HepG2 (cell line): ENCODE measurements at regions not wholly inside any gene's neighbourhood (a gene's known extent, or its start where the extent isn't known, plus 50 kb on each side); places are given as distances from the start of the nearest gene placed in this dataset.

ENCODE experiments used
- ATAC-seq: fragments of 200-7000 bp; cut with Tn5 transposase; 3 replicates; pipeline ENCODE4 v1.9.1; 2020; ENCODE audit warnings: mild to moderate bottlenecking, moderate library complexity
- BruUV-seq: library from RNA; stranded (reverse); fragments of 400-500 nt; replicated peaks from 2 replicates; lab custom pipeline; 2021; lab: Mats Ljungman, UMichigan
- CTCF ChIA-PET: fragments of 300-600 bp; formaldehyde crosslinking; extraction: SDS; loops from one replicate; lab custom pipeline; 2021; ENCODE audit warnings: low total read pairs, inconsistent platforms, low intra/inter-chr PET ratio; lab: Yijun Ruan, JAX
- POLR2A ChIA-PET: fragments of 350-600 bp; sonication (Branson Sonifier 250); formaldehyde crosslinking; loops from one replicate; lab custom pipeline; 2020; ENCODE audit warnings: antibody characterized with exemption, inconsistent platforms; lab: Yijun Ruan, JAX
- DNase-seq: peaks from one replicate; pipeline ENCODE4 v3.0.0-alpha.2; 2015; ENCODE audit warnings: low spot score
- FAIRE-seq: peaks from 3 replicates; lab custom pipeline; 2011; peaks lifted over from hg19 to GRCh38; lab: Jason Lieb, UNC
- H2AFZ ChIP-seq: one replicate; pipeline ENCODE4 v1.6.1; 2011; ENCODE audit warnings: low read length, inconsistent platforms
- H3K27ac ChIP-seq: fragments of 300-600 bp; 3 replicates; pipeline ENCODE4 v1.8.0; 2011; ENCODE audit warnings: mixed run types, mild to moderate bottlenecking, mixed read lengths, low read length, inconsistent platforms; ENCODE audit not compliant: insufficient read depth; ENCODE audit errors: extremely low read length
- H3K27me3 ChIP-seq, 2 experiments: fragments of 200-600 bp in 1 of 2; 2 replicates in 1 of 2; 3 replicates in 1 of 2; pipeline versions ENCODE4 v1.6.0 to v1.8.0; 2011; ENCODE audit warnings: low read length in 2 of 2, mild to moderate bottlenecking in 2 of 2, moderate library complexity in 2 of 2, inconsistent platforms in 1 of 2; ENCODE audit not compliant: insufficient read depth in 2 of 2, control insufficient read depth in 1 of 2
- H3K36me3 ChIP-seq, 2 experiments: fragments of 200-600 bp in 1 of 2; replicated peaks in 1 of 2; 2 replicates in 1 of 2; 3 replicates in 1 of 2; pipeline versions ENCODE4 v1.5.1 to v1.8.0; 2011; ENCODE audit warnings: low read length in 2 of 2, inconsistent platforms in 1 of 2; ENCODE audit not compliant: insufficient read depth in 2 of 2, control insufficient read depth in 1 of 2
- H3K4me1 ChIP-seq: 2 replicates; pipeline ENCODE4 v1.5.1; 2012; ENCODE audit warnings: low read length, inconsistent platforms; ENCODE audit not compliant: insufficient read depth
- H3K4me2 ChIP-seq: 2 replicates; pipeline ENCODE4 v1.6.0; 2011; ENCODE audit warnings: low read depth, low read length, inconsistent platforms
- H3K4me3 ChIP-seq, 3 experiments: fragments of 200-600 bp in 1 of 3; sonication (generic), shearing (Covaris generic) in 1 of 3; replicated peaks in 1 of 3; 2 replicates each; pipeline ENCODE4 v1.5.1; 2011 to 2016; ENCODE audit warnings: low read length in 3 of 3, inconsistent platforms in 2 of 3, low read depth in 2 of 3, mild to moderate bottlenecking in 2 of 3, control low read depth in 1 of 3, mixed read lengths in 1 of 3; ENCODE audit not compliant: insufficient read depth in 1 of 3
- H3K79me2 ChIP-seq: one replicate; pipeline ENCODE4 v1.6.1; 2011; ENCODE audit warnings: low read length, inconsistent platforms; ENCODE audit not compliant: insufficient read depth
- H3K9ac ChIP-seq: 2 replicates; pipeline ENCODE4 v1.6.0; 2011; ENCODE audit warnings: mild to moderate bottlenecking, low read depth, low read length, inconsistent platforms; ENCODE audit not compliant: insufficient read depth
- H3K9me3 ChIP-seq: 2 replicates; pipeline ENCODE4 v1.5.1; 2012; ENCODE audit warnings: mild to moderate bottlenecking, low read length
- H4K20me1 ChIP-seq: 2 replicates; pipeline ENCODE4 v1.6.0; 2011; ENCODE audit warnings: inconsistent platforms, mild to moderate bottlenecking, low read length, moderate library complexity; ENCODE audit not compliant: insufficient read depth
- CAMTA2 ChIP-seq: sonication (generic); formaldehyde crosslinking; IDR thresholded peaks from 2 replicates; pipeline ENCODE4 v1.4.0; 2020; ENCODE audit warnings: mild to moderate bottlenecking, missing genetic modification reagents, borderline replicate concordance
- CHCHD3 ChIP-seq: sonication (generic); formaldehyde crosslinking; IDR thresholded peaks from 2 replicates; pipeline ENCODE4 v1.8.0; 2022; ENCODE audit warnings: mild to moderate bottlenecking, missing genetic modification reagents, moderate library complexity
- EEA1 ChIP-seq: sonication (generic); formaldehyde crosslinking; IDR thresholded peaks from 2 replicates; pipeline ENCODE4 v1.5.1; 2020; ENCODE audit warnings: mild to moderate bottlenecking, missing genetic modification reagents, borderline replicate concordance
- FOSL2 ChIP-seq: sonication (generic); formaldehyde crosslinking; IDR thresholded peaks from 2 replicates; pipeline ENCODE4 v1.4.0; 2020; ENCODE audit warnings: missing genetic modification reagents
- HNRNPLL ChIP-seq: fragments of 200-400 bp; formaldehyde crosslinking; IDR thresholded peaks from 2 replicates; pipeline ENCODE4 v1.6.1; 2017; ENCODE audit warnings: mild to moderate bottlenecking, low read depth, low read length; ENCODE audit not compliant: poor library complexity, severe bottlenecking
- IKZF4 ChIP-seq: sonication (generic); formaldehyde crosslinking; IDR thresholded peaks from 2 replicates; pipeline ENCODE4 v1.5.1; 2020; ENCODE audit warnings: borderline replicate concordance, mild to moderate bottlenecking, low read depth, missing genetic modification reagents; ENCODE audit errors: not compliant biosample characterization
- MBD4 ChIP-seq: IDR thresholded peaks from 2 replicates; pipeline ENCODE4 v1.6.1; 2012; ENCODE audit warnings: low read length, inconsistent platforms, borderline replicate concordance
- RELA ChIP-seq: sonication (generic); formaldehyde crosslinking; IDR thresholded peaks from 2 replicates; pipeline ENCODE4 v1.4.0; 2020; ENCODE audit warnings: missing genetic modification reagents
- SAP130 ChIP-seq: IDR thresholded peaks from 2 replicates; pipeline ENCODE4 v1.6.1; 2016; ENCODE audit warnings: low read depth
- SIN3A ChIP-seq: IDR thresholded peaks from 2 replicates; pipeline ENCODE4 v1.6.1; 2011; ENCODE audit warnings: low read depth, mild to moderate bottlenecking, control low read depth, low read length, borderline replicate concordance
- ZFP36L2 ChIP-seq: sonication (generic); formaldehyde crosslinking; IDR thresholded peaks from 2 replicates; pipeline ENCODE4 v1.4.0; 2020; ENCODE audit warnings: missing genetic modification reagents
- ZMYM3 ChIP-seq: sonication (generic); formaldehyde crosslinking; IDR thresholded peaks from 2 replicates; pipeline ENCODE4 v1.5.1; 2020; ENCODE audit warnings: mild to moderate bottlenecking, missing genetic modification reagents
- ZNF160 ChIP-seq: sonication (generic); formaldehyde crosslinking; IDR thresholded peaks from 2 replicates; pipeline ENCODE4 v1.8.0; 2022; ENCODE audit warnings: mild to moderate bottlenecking, inconsistent platforms, missing genetic modification reagents
- ZNF354B ChIP-seq: sonication (generic); formaldehyde crosslinking; IDR thresholded peaks from 2 replicates; pipeline ENCODE4 v1.8.0; 2022; ENCODE audit warnings: mild to moderate bottlenecking, missing genetic modification reagents
- ZNF496 ChIP-seq: sonication (generic); formaldehyde crosslinking; IDR thresholded peaks from 2 replicates; pipeline ENCODE4 v1.8.1; 2023; ENCODE audit warnings: mild to moderate bottlenecking, moderate library complexity, missing genetic modification reagents; ENCODE audit not compliant: insufficient replicate concordance
- ZNF580 ChIP-seq: IDR thresholded peaks from 2 replicates; pipeline ENCODE4 v1.6.1; 2016; ENCODE audit warnings: low read depth, borderline replicate concordance
- ZNF775 ChIP-seq: sonication (generic); formaldehyde crosslinking; IDR thresholded peaks from 2 replicates; pipeline ENCODE4 v1.4.0; 2020; ENCODE audit warnings: missing genetic modification reagents, mild to moderate bottlenecking, moderate library complexity, borderline replicate concordance
- ZSCAN12 ChIP-seq: sonication (generic); formaldehyde crosslinking; IDR thresholded peaks from 2 replicates; pipeline ENCODE4 v1.9.0; 2021; ENCODE audit warnings: mild to moderate bottlenecking, missing genetic modification reagents
- WGBS: methylation state at CpG from one replicate; pipeline ENCODE4 v1.1.6; 2017; ENCODE audit warnings: low lambda C conversion rate; 5-methylcytosine and 5-hydroxymethylcytosine counted together
- in situ Hi-C: cut with HindIII; loops from 2 replicates; pipeline ENCODE4 v1.10.0; 2017; ENCODE audit warnings: low pct_unique_long_range_greater_than_20kb; ENCODE audit not compliant: extremely low pct_ligation_motif_present
- intact Hi-C: fragments of 100-400 bp; cut with micrococcal nuclease; formaldehyde crosslinking; loops from one replicate; pipeline ENCODE4 v1.10.0; 2022; ENCODE audit not compliant: unreplicated experiment
- TF ChIP-seq, protein P1 (sequence below): sonication (generic); formaldehyde crosslinking; IDR thresholded peaks from 2 replicates; pipeline ENCODE4 v1.5.0; 2020; ENCODE audit warnings: mild to moderate bottlenecking, low read depth, missing genetic modification reagents, borderline replicate concordance

- in situ Hi-C loops (no loop called here), intact Hi-C loops (no loop called here)
- ChIA-PET POLR2A (no interaction called here), CTCF (no interaction called here)
- no peaks in the 10 kb centered on the region for H3K4me1 ChIP-seq
- H3K27ac ChIP-seq: no peak overlapping the region
- no peaks in the 10 kb centered on the region for H3K36me3 ChIP-seq
- H3K79me2 ChIP-seq: no peaks in the 10 kb centered on the region
- no peaks in the 10 kb centered on the region for H4K20me1 ChIP-seq
- 7% methylated on average over 4 of the region's 4 CpGs for WGBS
- TF ChIP-seq ZNF775 (CRISPR knock-in tag): no peak
- no peak for TF ChIP-seq CHCHD3 (CRISPR knock-in tag)
- TF ChIP-seq, protein P1, sequence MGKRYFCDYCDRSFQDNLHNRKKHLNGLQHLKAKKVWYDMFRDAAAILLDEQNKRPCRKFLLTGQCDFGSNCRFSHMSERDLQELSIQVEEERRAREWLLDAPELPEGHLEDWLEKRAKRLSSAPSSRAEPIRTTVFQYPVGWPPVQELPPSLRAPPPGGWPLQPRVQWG (CRISPR knock-in tag): no peak
- no peak for TF ChIP-seq HNRNPLL
- TF ChIP-seq ZNF354B (CRISPR knock-in tag): no peak
- TF ChIP-seq ZNF580 (CRISPR knock-in tag): no peak
- TF ChIP-seq IKZF4 (CRISPR knock-in tag): no peak
- TF ChIP-seq EEA1 (CRISPR knock-in tag): no peak
- TF ChIP-seq SIN3A: no peak
- TF ChIP-seq RELA: no peak
- no peak for TF ChIP-seq MBD4
- TF ChIP-seq ZFP36L2 (CRISPR knock-in tag): no peak
- TF ChIP-seq FOSL2 (CRISPR knock-in tag): no peak
- TF ChIP-seq ZMYM3 (CRISPR knock-in tag): no peak
- TF ChIP-seq CAMTA2 (CRISPR knock-in tag): no peak
- TF ChIP-seq ZNF496: no peak
- TF ChIP-seq ZNF160 (CRISPR knock-in tag): no peak
- TF ChIP-seq ZSCAN12 (CRISPR knock-in tag): no peak
- TF ChIP-seq SAP130 (CRISPR knock-in tag): no peak
- no peak overlapping the region for H3K4me2 ChIP-seq
- no peak overlapping the region for H3K4me3 ChIP-seq
- no peak for ATAC-seq
- H2AFZ ChIP-seq: no peak overlapping the region
- no TSS peak for BruUV-seq
- H3K9ac ChIP-seq: no peak overlapping the region
- no peaks in the 10 kb centered on the region for H3K9me3 ChIP-seq
- no peak for FAIRE-seq
- H3K27me3 ChIP-seq: no peaks in the 10 kb centered on the region
- no peak for DNase-seq
These were observed 249.3 kb upstream of the KCND2 start for GRCh38 chr7:120023494-120024167.
